PC-3 (cell line): ENCODE measurements at regions not wholly inside any gene's neighbourhood (a gene's known extent, or its start where the extent isn't known, plus 50 kb on each side); places are given as distances from the start of the nearest gene placed in this dataset.

Experiments used
- CTCF ChIP-seq: fragments of 300-600 bp; sonication (generic); conservative IDR thresholded peaks from 2 replicates; pipeline ENCODE4 v1.5.1; 2017; ENCODE audit warnings: antibody characterized with exemption, low read depth, mild to moderate bottlenecking, low read length
- EZH2 ChIP-seq: fragments of 300-600 bp; sonication (generic); IDR thresholded peaks from one replicate; pipeline ENCODE4 v1.6.1; 2017; ENCODE audit warnings: antibody characterized with exemption, mild to moderate bottlenecking, low read length; ENCODE audit not compliant: unreplicated experiment
- EZH2phosphoT487 ChIP-seq: fragments of 300-600 bp; sonication (generic); IDR thresholded peaks from 2 replicates; pipeline ENCODE4 v1.6.1; 2018; ENCODE audit warnings: mild to moderate bottlenecking, antibody characterized with exemption, low read length, borderline replicate concordance

DNA sequence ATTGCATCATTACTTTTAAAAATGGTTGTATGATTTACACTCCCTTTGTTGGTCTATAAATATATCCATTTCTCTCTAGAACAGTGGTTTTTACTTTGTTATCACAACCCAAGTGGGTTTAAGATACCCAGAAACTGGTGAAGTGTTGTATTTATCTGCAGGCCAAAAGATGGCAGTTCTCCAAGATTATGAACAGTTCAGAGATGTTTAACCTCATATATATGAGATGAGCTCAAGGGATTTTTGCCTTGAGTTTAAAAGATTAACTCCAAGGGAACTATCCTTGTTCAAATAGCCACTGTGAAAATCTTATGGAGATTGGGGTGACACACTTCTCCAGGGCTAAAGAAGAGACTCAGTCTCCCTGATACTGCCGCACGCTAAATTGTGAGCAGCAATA is 572.6 kb downstream of the TLE4 start:
- TF ChIP-seq CTCF, result no peak
- TF ChIP-seq EZH2, result no peak
- no peak for TF ChIP-seq EZH2phosphoT487
